IMR-90 (cell line): ENCODE measurements at regions not wholly inside any gene's neighbourhood (a gene's known extent, or its start where the extent isn't known, plus 50 kb on each side); places are given as distances from the start of the nearest gene placed in this dataset.

Experiments used
- ATAC-seq: fragments of 200-7000 bp; cut with Tn5 transposase; 2 replicates; pipeline ENCODE4 v1.9.1; 2020; ENCODE audit warnings: low read depth, mild to moderate bottlenecking, moderate library complexity
- BruUV-seq: library from RNA; stranded (reverse); fragments of 400-500 nt; replicated peaks from 2 replicates; lab custom pipeline; 2021; lab: Mats Ljungman, UMichigan
- CTCF ChIA-PET: fragments of 300-600 bp; formaldehyde crosslinking; extraction: SDS; loops from one replicate; lab custom pipeline; 2021; ENCODE audit warnings: antibody characterized with exemption; lab: Yijun Ruan, JAX
- POLR2A ChIA-PET: fragments of 300-600 bp; sonication (Branson Sonifier 250); formaldehyde crosslinking; loops from one replicate; lab custom pipeline; 2022; ENCODE audit warnings: antibody characterized with exemption; ENCODE audit not compliant: unreplicated experiment; lab: Charles Lee
- DNase-seq: peaks from one replicate; pipeline ENCODE4 v3.0.0; 2013
- H2AFZ ChIP-seq: replicated peaks from 2 replicates; pipeline ENCODE3; 2013; ENCODE audit warnings: low read length, mild to moderate bottlenecking; ENCODE audit not compliant: poor library complexity
- H2AK5ac ChIP-seq: 2 replicates; pipeline ENCODE4 v1.6.1; 2013; ENCODE audit warnings: low read depth, low read length, inconsistent platforms
- H2AK9ac ChIP-seq: replicated peaks from 2 replicates; pipeline ENCODE3; 2013; ENCODE audit warnings: mild to moderate bottlenecking, low read depth, low read length, moderate library complexity; ENCODE audit not compliant: poor library complexity
- H2BK120ac ChIP-seq: 2 replicates; pipeline ENCODE4 v1.6.1; 2013; ENCODE audit warnings: low read depth, low read length, inconsistent platforms
- H2BK15ac ChIP-seq: 3 replicates; pipeline ENCODE4 v1.6.1; 2013; ENCODE audit warnings: low read depth, low read length, inconsistent platforms
- H2BK20ac ChIP-seq: 2 replicates; pipeline ENCODE4 v1.6.1; 2013; ENCODE audit warnings: low read depth, mild to moderate bottlenecking, inconsistent platforms, low read length, moderate library complexity
- H2BK5ac ChIP-seq: 2 replicates; pipeline ENCODE4 v1.6.1; 2013; ENCODE audit warnings: mild to moderate bottlenecking, low read depth, low read length, inconsistent platforms; ENCODE audit not compliant: poor library complexity, severe bottlenecking
- H3K14ac ChIP-seq: replicated peaks from 2 replicates; pipeline ENCODE4 v1.6.1; 2013; ENCODE audit warnings: low read depth, low read length, inconsistent platforms
- H3K18ac ChIP-seq: 2 replicates; pipeline ENCODE4 v1.6.1; 2013; ENCODE audit warnings: low read depth, low read length, control low read depth
- H3K23ac ChIP-seq: 2 replicates; pipeline ENCODE4 v1.6.1; 2013; ENCODE audit warnings: low read depth, low read length, inconsistent platforms
- H3K27ac ChIP-seq: 2 replicates; pipeline ENCODE4 v1.5.1; 2013; ENCODE audit warnings: mild to moderate bottlenecking, control low read depth, low read length; ENCODE audit not compliant: insufficient read depth
- H3K27me3 ChIP-seq: 2 replicates; pipeline ENCODE4 v1.6.1; 2013; ENCODE audit warnings: low read length; ENCODE audit not compliant: control insufficient read depth, insufficient read depth
- H3K36me3 ChIP-seq: 2 replicates; pipeline ENCODE4 v1.6.1; 2013; ENCODE audit warnings: low read length, mixed read lengths; ENCODE audit not compliant: control insufficient read depth, insufficient read depth
- H3K4ac ChIP-seq: 2 replicates; pipeline ENCODE4 v1.6.1; 2013; ENCODE audit warnings: low read depth, low read length, inconsistent platforms
- H3K4me1 ChIP-seq: 2 replicates; pipeline ENCODE4 v1.6.1; 2013; ENCODE audit warnings: low read length, mixed read lengths; ENCODE audit not compliant: control insufficient read depth, insufficient read depth
- H3K4me2 ChIP-seq: 2 replicates; pipeline ENCODE4 v1.6.1; 2013; ENCODE audit warnings: low read depth, mild to moderate bottlenecking, control low read depth, low read length, moderate library complexity
- H3K4me3 ChIP-seq: 2 replicates; pipeline ENCODE4 v1.5.1; 2013; ENCODE audit warnings: low read depth, mild to moderate bottlenecking, control low read depth, low read length, moderate library complexity; ENCODE audit not compliant: insufficient read depth
- H3K56ac ChIP-seq: 2 replicates; pipeline ENCODE4 v1.6.1; 2013; ENCODE audit warnings: low read length, inconsistent platforms; ENCODE audit not compliant: insufficient read depth; ENCODE audit errors: extremely low read depth
- H3K79me1 ChIP-seq, 2 experiments: 2 replicates each; pipeline ENCODE4 v1.6.1; 2013; ENCODE audit warnings: low read length in 2 of 2, inconsistent platforms in 1 of 2, low read depth in 1 of 2
- H3K9ac ChIP-seq: 2 replicates; pipeline ENCODE4 v1.6.1; 2013; ENCODE audit warnings: low read depth, low read length, control low read depth
- H3K9me1 ChIP-seq: 2 replicates; pipeline ENCODE4 v1.6.1; 2013; ENCODE audit warnings: low read length, inconsistent platforms; ENCODE audit not compliant: insufficient read depth
- H3K9me3 ChIP-seq: 2 replicates; pipeline ENCODE4 v1.6.1; 2013; ENCODE audit warnings: low read length; ENCODE audit not compliant: control insufficient read depth, insufficient read depth
- H4K20me1 ChIP-seq: 2 replicates; pipeline ENCODE4 v1.6.1; 2013; ENCODE audit warnings: low read length, inconsistent platforms; ENCODE audit not compliant: insufficient read depth
- H4K5ac ChIP-seq: 2 replicates; pipeline ENCODE4 v1.6.1; 2013; ENCODE audit warnings: mild to moderate bottlenecking, low read depth, low read length, control low read depth
- H4K8ac ChIP-seq, 2 experiments: 2 replicates each; pipeline ENCODE4 v1.6.1; 2013; ENCODE audit warnings: low read depth in 2 of 2, low read length in 2 of 2, control low read depth in 1 of 2, inconsistent platforms in 1 of 2
- H4K91ac ChIP-seq: 2 replicates; pipeline ENCODE4 v1.6.1; 2013; ENCODE audit warnings: low read depth, low read length, inconsistent platforms; ENCODE audit not compliant: insufficient read depth
- CEBPB ChIP-seq: IDR thresholded peaks from 2 replicates; pipeline ENCODE4 v1.6.1; 2012; ENCODE audit warnings: low read depth, low read length, improper control_type of control experiment
- FOS ChIP-seq: fragments of 150-350 bp; IDR thresholded peaks from 2 replicates; pipeline ENCODE4 v1.6.1; 2016; ENCODE audit warnings: low read depth, low read length
- MAFK ChIP-seq: IDR thresholded peaks from 2 replicates; pipeline ENCODE4 v1.6.1; 2012; ENCODE audit warnings: low read depth, low read length, improper control_type of control experiment
- MAZ ChIP-seq: IDR thresholded peaks from 2 replicates; pipeline ENCODE4 v1.6.1; 2012; ENCODE audit warnings: low read depth, mild to moderate bottlenecking, low read length, improper control_type of control experiment, moderate library complexity, borderline replicate concordance
- NFE2L2 ChIP-seq: fragments of 150-350 bp; IDR thresholded peaks from 2 replicates; pipeline ENCODE4 v1.6.1; 2016; ENCODE audit warnings: low read depth, mild to moderate bottlenecking, low read length
- POLR2A ChIP-seq: IDR thresholded peaks from 2 replicates; pipeline ENCODE4 v1.6.1; 2012; ENCODE audit warnings: mild to moderate bottlenecking, low read depth, low read length
- RFX5 ChIP-seq: IDR thresholded peaks from 2 replicates; pipeline ENCODE4 v1.8.0; 2012; ENCODE audit warnings: low read depth, mild to moderate bottlenecking, low read length, moderate library complexity
- WGBS, 2 experiments: methylation state at CpG; one replicate each; pipeline versions ENCODE4 v1.1.5 to v1.1.7; 2013; ENCODE audit warnings: missing lambda C conversion rate in 2 of 2; ENCODE audit not compliant: insufficient read length in 1 of 2; ENCODE audit errors: extremely low coverage in 2 of 2; 5-methylcytosine and 5-hydroxymethylcytosine counted together
- dilution Hi-C: fragments of 300-500 bp; cut with HindIII; formaldehyde crosslinking; loops from one replicate; pipeline ENCODE4 v1.14.3; 2018; ENCODE audit warnings: low sequenced_read_pairs; ENCODE audit not compliant: unreplicated experiment
- in situ Hi-C: fragments of 300-500 bp; cut with MboI; formaldehyde crosslinking; loops from 3 replicates; pipeline ENCODE4 v1.14.3; 2019; ENCODE audit warnings: low sequenced_read_pairs, inconsistent platforms, mixed read lengths
- intact Hi-C: fragments of 100-400 bp; cut with micrococcal nuclease; formaldehyde crosslinking; loops from 2 replicates; pipeline ENCODE4 v1.10.0; 2022

- in situ Hi-C loops (no loop called here), intact Hi-C loops (no loop called here), dilution Hi-C loops (no loop called here)
- ATAC-seq (peak; percentile 81), DNase-seq (peak; percentile 86)
- POLR2A ChIA-PET: no interaction called here
- no peaks in the 10 kb centered on the region for H3K79me1 ChIP-seq
- H3K4me1 ChIP-seq: peaks cover 8% of the 10 kb centered on the region
- peak overlapping the region; percentile 76 for H3K4ac ChIP-seq
- CTCF ChIA-PET: interaction anchor here (0.6 kb wide), 1 partner anchor 13 kb away, joined by 3 read pairs; no protein-coding TSS in a partner anchor
- no CpG with 5 or more reads among the region's 2 CpGs for WGBS, 2 experiments
- H4K5ac ChIP-seq: peak overlapping the region; percentile 81
- peak overlapping the region; percentile 54; the same call in 2 of the 3 replicates for H2BK15ac ChIP-seq
- H3K4me2 ChIP-seq: peak overlapping the region; percentile 76
- peak overlapping the region; percentile 76 for H3K27ac ChIP-seq
- no peaks in the 10 kb centered on the region for H3K36me3 ChIP-seq
- H2AFZ ChIP-seq: peak overlapping the region; percentile 75
- peak overlapping the region; percentile 78 for H3K23ac ChIP-seq
- peak overlapping the region; percentile 60 for H2BK5ac ChIP-seq
- peak overlapping the region; percentile 77 for H4K91ac ChIP-seq
- H2AK5ac ChIP-seq: peak overlapping the region; percentile 80
- H3K9me1 ChIP-seq: 0 out of 2 replicates have a peak, but pooled peaks cover 5% of the 10 kb centered on the region
- no TSS peak for BruUV-seq
- H3K9me3 ChIP-seq: no peaks in the 10 kb centered on the region
- H3K18ac ChIP-seq: peak overlapping the region; percentile 81
- H3K56ac ChIP-seq: peak overlapping the region; percentile 47; the same call in 1 of the 2 replicates
- peak overlapping the region; percentile 34 to 81; a peak in 3 of 4 replicates for H4K8ac ChIP-seq
- peak overlapping the region; percentile 89 for H2BK120ac ChIP-seq
- peak overlapping the region; percentile 49; the same call in 1 of the 2 replicates for H3K9ac ChIP-seq
- no peaks in the 10 kb centered on the region for H4K20me1 ChIP-seq
- no peak overlapping the region for H2AK9ac ChIP-seq
- H3K4me3 ChIP-seq: no peak overlapping the region
- TF ChIP-seq POLR2A: no peak
- no peak for TF ChIP-seq RFX5
- TF ChIP-seq NFE2L2: peak; percentile 100
- TF ChIP-seq MAFK: peak; percentile 99
- peak; percentile 34; the same call in 1 of the 2 replicates for TF ChIP-seq FOS
- peak; percentile 73 for TF ChIP-seq CEBPB
- peak; percentile 14; the same call in 1 of the 2 replicates for TF ChIP-seq MAZ
- H2BK20ac ChIP-seq: peak overlapping the region; percentile 93
- H3K27me3 ChIP-seq: no peaks in the 10 kb centered on the region
- peak overlapping the region; percentile 81 for H3K14ac ChIP-seq
Observed at GRCh38 chr10:44628921-44629320, 244.0 kb upstream of the CXCL12 start.
